Body of pancreas (tissue), 4 donors: ENCODE measurements at regions not wholly inside any gene's neighbourhood (a gene's known extent, or its start where the extent isn't known, plus 50 kb on each side); places are given as distances from the start of the nearest gene placed in this dataset.
"Not testable (repeated sequence)": the region's sequence is repeated elsewhere in the genome, so short reads cannot be mapped to it uniquely, and the experiment has no call there.

ENCODE experiments used
- CTCF ChIP-seq, 7 experiments: fragments of 450-650 bp in 4 of 7; fragments of 200-600 bp in 3 of 7; sonication (generic) in 3 of 7; IDR thresholded peaks; one replicate each; pipeline ENCODE4 v1.5.1; 2016 to 2019; ENCODE audit warnings: antibody characterized with exemption in 7 of 7
- POLR2A ChIP-seq, 3 donors: fragments of 450-650 bp; IDR thresholded peaks; one replicate each; pipeline ENCODE4 v1.6.1; 2016; ENCODE audit warnings: antibody characterized with exemption in 3 of 3, mild to moderate bottlenecking in 2 of 3

GRCh38 chr7:153409567-153410342 is 642.4 kb upstream of the DPP6 start:
- TF ChIP-seq CTCF, POLR2A (IDR thresholded peaks at IDR 0.05): not testable (repeated sequence)
